ENCODE measurements at regions not wholly inside any gene's neighbourhood (a gene's known extent, or its start where the extent isn't known, plus 50 kb on each side); places are given as distances from the start of the nearest gene placed in this dataset.

DNA sequence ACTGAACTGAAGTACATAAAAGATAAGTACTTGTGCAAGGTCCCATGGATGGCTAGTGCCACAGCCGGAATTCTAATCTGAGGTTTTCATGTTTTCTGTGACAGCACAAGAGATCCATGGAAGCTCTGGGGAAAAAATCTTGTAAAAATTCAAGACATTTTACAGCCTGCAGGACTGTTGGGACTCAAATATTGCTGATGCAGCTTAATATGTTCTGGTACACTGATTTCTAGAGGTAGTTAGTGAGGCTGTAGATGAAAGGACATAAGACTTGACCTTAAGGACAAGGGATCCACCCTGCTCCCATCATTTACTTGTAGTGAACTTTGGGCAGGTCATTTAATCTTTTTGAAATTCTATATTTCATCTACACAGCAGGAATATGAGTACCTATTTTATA is 390.4 kb downstream of the TLE4 start:
- no peak for DNase-seq

- DNase-seq = no peak
These were observed 383.5 kb downstream of the TLE4 start for GRCh38 chr9:79955300-79955699.

DNA sequence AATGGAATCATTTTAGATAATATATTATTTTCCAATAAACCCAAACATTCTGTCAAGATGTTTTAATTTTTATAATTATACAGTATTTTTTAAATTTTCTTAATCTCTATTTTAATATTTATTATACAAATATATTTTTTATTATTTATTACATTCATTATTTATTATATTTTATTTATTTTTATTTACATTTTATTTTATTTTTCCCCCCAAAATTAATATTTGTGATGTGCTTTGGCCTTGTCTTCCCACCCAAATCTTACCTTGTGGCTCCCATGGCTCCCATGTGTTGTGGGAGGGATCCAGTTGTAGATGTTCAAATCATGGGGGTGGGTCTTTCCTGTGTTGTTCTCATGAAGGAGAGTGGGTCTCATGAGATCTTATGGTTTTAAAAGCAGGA is 382.1 kb downstream of the TLE4 start:
- DNase-seq = no peak

GRCh38 chr9:79952401-79952800 is 380.6 kb downstream of the TLE4 start:
- DNase-seq = no peak

GRCh38 chr9:79946712-79947111 is 374.9 kb downstream of the TLE4 start:
- DNase-seq = no peak

DNA sequence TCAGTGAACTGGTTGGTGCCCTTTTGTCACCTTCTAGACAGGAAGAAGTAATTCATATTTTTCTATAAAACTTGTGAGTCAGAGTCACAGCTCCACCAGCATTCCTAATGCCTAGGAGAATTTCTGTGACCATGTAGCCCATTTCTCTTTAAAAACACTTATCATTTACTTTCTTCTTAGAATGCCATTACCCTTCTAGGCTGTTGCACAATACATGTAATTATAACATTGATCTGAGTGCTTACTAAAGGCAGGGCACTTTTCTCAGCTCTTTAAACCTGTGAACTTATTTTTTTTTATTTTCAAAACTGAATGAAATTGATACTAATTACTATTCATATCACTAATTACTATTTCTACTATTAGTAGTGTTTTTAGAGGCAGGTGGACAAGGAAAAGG is 373.7 kb downstream of the TLE4 start:
- no peak for DNase-seq

GRCh38 chr9:79945016-79945415 is 373.3 kb downstream of the TLE4 start:
- no peak for DNase-seq

DNA sequence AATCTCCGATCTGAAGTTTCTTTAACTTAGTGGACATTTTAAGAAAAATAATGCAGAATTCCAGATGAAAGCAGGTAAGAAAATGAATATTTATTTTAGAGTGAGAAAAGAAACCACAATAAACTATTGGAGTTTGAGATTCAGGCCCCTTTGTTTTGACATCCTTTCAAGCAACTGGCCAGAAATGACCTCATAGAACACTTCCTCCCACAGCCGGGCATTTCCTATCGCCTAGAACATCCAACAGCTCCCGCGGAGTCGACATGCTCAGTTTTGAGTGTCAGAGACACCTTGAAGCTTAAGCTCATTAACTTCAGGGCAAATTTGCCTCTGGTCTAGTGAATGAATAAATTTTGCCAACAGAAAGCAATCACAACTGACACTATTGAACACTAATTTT is 369.2 kb downstream of the TLE4 start:
- DNase-seq = no peak

DNA sequence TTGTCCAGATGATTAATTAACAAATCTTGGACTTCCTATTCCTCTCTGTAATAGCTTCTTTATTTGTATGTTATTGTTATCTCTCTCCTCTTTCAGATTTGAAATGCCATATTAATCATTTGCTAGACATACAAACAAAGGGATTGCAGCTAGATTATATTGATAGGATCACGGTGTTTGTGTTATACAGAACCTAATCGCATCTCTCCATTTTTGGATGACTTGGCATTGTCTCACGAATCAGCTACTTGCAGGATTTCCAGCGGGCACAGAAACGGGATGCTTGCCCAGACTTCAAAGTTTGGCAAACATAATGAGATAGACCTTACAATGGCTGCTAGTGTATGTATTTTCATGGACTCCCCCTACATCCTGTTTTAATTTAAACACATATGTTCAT is 368.1 kb downstream of the TLE4 start:
- DNase-seq = no peak

GRCh38 chr9:79936336-79936735 is 364.6 kb downstream of the TLE4 start:
- DNase-seq = no peak

DNA sequence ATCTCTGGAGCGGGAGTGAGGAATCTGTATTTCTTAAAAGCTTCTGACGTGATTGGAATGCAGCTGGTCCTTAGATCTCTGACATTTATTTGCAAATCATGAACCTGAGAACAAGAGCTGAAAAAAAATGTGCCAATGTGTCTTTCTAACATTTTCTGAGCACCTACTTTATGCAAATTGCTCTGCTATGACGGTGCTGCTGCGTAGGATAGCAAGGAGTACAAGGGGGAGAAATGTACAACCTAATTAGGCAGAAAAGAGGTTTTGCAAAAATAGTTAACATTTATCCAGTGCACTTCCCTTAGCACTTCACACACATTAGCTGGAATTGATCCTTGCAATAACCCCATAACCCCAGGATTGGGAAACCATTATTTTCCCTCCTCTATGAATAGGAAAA is 357.5 kb downstream of the TLE4 start:
- DNase-seq = no peak

GRCh38 chr9:79928661-79929223 is 357.0 kb downstream of the TLE4 start:
- no peak for DNase-seq

GRCh38 chr9:79925326-79925725 is 353.6 kb downstream of the TLE4 start:
- no peak for DNase-seq

- no peak for DNase-seq
These were observed 353.1 kb downstream of the TLE4 start for GRCh38 chr9:79924836-79925235.

DNA sequence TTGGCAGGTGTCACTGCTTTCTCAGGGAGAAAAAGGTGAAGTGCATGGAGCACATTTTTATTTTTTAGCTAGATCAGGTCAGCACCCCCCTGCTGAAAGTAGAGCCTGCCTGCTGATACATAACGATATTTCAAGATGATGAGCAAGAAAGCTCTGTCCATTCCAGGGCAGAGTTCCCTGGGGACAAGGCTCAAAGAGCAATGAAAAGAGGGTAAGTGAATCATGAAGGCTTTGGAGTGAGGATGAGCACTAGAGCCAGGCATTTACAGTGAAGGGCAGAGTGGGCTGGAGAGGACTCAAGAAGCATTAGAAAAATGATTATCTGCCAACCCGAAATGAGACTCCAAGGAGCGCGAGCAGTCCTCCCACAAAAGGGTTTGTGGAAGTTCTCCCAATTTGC is 345.7 kb downstream of the TLE4 start:
- no peak for DNase-seq

DNA sequence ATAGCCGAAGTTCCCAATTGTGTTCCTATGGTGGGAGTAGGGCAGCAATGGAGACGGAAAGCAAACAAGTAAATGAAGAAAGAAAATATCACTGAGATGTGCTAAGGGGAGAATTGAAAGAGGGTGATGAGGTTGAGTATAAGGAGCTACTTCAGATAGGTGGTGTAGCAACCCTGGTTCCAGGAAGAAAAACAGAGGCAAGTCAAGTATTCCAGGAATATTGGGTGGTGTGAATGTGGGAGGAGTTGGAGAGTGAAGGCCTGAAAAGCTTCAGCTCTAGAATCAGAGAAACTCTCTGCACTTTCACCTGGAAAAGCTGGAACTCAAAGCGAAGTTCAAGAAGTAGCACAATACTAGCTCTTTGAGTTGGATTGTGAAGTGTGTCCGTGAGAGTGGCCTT is 342.1 kb downstream of the TLE4 start:
- no peak for DNase-seq

DNA sequence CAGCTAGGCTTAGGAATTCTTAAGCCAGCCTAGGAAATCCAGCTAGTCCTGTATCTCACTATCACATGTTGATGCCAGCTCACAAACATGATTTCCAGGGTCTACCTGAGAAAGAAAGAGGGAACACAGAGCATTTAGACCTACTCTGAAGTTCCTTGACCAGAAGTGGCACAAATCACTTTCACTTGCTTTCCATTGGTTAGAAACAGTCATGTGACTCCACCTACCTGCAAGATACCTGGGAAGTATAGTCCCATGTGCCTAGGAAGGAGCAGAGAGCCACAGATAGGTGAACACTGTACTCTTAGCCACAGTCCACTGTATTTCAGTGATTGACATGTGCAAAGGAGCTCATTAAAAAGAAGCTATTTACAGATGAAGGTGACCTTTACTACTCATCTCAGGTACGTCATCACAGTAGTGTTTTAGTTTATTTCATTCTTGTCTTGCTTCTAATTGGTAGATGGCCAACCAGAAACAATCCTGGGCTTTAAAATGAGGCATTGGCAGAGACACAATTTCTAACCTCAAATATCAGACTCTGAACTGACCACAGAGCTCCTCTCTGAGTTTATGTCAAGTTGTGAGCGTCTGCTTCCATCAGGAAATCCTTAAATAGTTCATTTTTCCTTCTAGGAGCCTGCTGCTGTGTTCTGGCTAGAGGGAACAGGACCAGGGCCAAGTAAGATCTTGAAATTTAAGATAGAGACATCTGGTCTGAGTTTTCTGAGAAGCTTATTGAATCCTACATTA is 340.7 kb downstream of the TLE4 start:
- no peak for DNase-seq

DNA sequence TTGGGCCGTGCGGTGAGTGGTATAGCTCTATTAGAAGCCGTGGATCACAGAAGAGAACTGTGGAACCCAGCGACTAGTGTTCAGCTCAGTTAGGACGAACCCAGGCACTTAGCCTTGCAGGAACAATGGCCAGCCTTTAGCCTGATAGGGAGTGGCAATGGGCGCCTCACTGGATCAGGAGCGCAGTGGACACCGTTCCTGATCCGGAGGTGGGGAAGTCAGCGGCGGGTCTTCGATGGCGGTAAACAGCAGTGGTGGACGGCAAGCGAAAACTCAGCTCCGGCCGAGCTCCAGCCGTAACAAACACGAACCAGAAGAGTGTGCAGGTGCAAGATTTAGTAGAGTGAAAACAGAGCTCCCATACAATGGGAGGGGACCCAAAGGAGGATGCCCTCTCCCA is 340.0 kb downstream of the TLE4 start:
- DNase-seq = no peak

- DNase-seq = no peak
These were observed 331.2 kb downstream of the TLE4 start for GRCh38 chr9:79902825-79903600.

DNA sequence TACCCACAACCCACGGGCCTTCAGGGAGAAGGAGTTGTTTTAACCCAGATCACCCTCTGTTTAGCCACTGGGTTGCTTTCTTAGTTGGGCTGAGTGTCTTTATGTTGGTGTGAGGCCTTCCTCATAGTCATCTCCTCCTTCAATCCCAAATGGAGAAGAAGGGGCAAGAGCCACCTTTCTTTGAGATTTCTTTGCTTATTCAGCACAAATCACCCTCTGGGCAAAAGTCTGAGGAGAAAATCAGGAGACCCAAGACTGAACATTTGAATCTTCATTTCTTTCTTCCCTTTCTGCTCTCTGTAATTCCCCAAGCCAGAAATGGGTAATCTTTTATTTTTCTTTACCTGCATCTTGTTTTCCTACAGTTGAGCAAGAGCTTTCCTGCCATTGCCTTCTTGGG is 329.0 kb downstream of the TLE4 start:
- no peak for DNase-seq

- no peak for DNase-seq
These were observed 324.7 kb downstream of the TLE4 start for GRCh38 chr9:79896390-79896980.

- no peak for DNase-seq
These were observed 323.5 kb downstream of the TLE4 start for GRCh38 chr9:79895232-79895631.

DNA sequence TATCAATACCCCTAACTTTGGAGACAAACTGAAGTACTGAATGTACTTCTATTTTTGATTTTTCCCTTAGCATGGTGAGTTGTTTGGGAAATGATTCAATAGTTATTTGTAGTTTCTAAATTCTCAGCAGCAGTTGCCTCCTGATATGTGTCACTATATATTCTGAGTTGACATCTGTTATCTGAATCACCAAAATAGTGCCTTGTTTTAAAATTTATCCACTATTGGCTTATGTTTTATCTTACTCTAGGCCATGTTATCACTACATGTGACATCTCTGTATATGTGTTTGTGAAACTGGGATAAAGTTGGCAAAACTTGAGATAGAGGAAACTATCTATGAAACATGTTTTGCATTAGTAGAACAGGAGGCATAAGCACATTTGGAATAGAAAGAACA is 317.6 kb downstream of the TLE4 start:
- no peak for DNase-seq
